HCT116 (cell line): ENCODE measurements at regions not wholly inside any gene's neighbourhood (a gene's known extent, or its start where the extent isn't known, plus 50 kb on each side); places are given as distances from the start of the nearest gene placed in this dataset.

Source experiments
- ATAC-seq: fragments of 200-7000 bp; cut with Tn5 transposase; 2 replicates; pipeline ENCODE4 v1.9.1; 2020; ENCODE audit warnings: mild to moderate bottlenecking, moderate library complexity
- BruUV-seq: library from RNA; stranded (reverse); fragments of 400-500 nt; replicated peaks from 2 replicates; lab custom pipeline; 2021; lab: Mats Ljungman, UMichigan
- CTCF ChIA-PET: fragments of 300-600 bp; sonication (Branson Sonifier 250); formaldehyde crosslinking; loops from one replicate; lab custom pipeline; 2021; ENCODE audit warnings: antibody characterized with exemption; lab: Charles Lee
- POLR2A ChIA-PET: fragments of 300-600, 350-600 bp; sonication (Branson Sonifier 250); formaldehyde crosslinking; loops from one replicate; lab custom pipeline; 2021; ENCODE audit warnings: antibody characterized with exemption; lab: Charles Lee
- RAD21 ChIA-PET, 2 experiments: fragments of 300-600 bp; sonication (Branson Sonifier 250); formaldehyde crosslinking; loops; one replicate each; lab custom pipeline; 2023; ENCODE audit warnings: low total read pairs in 2 of 2; ENCODE audit not compliant: uncharacterized antibody in 2 of 2, unreplicated experiment in 2 of 2, low non-redundant PET in 1 of 2; lab: Charles Lee
- DNase-seq: peaks from one replicate; pipeline ENCODE4 v3.0.0-alpha.2; 2010; ENCODE audit warnings: low read depth, low spot score
- H2AFZ ChIP-seq: fragments of 200-600 bp; shearing (Covaris generic), sonication (generic); 2 replicates; pipeline ENCODE4 v1.6.1; 2017; ENCODE audit warnings: low read depth, mixed run types, mixed read lengths, antibody characterized with exemption, low read length; ENCODE audit not compliant: poor library complexity, severe bottlenecking
- H3K27ac ChIP-seq: 2 replicates; pipeline ENCODE4 v1.5.1; 2012; ENCODE audit warnings: low read depth, low read length
- H3K27me3 ChIP-seq: fragments of 200-600 bp; sonication (generic); 2 replicates; pipeline ENCODE4 v1.6.1; 2016; ENCODE audit warnings: mixed run types, low read length, mixed read lengths; ENCODE audit not compliant: insufficient read depth
- H3K36me3 ChIP-seq, 2 experiments: fragments of 200-500 bp in 1 of 2; fragments of 200-600 bp in 1 of 2; sonication (Bioruptor generic) in 1 of 2; sonication (generic) in 1 of 2; 2 replicates each; pipeline versions ENCODE4 v1.5.1 to v1.6.1; 2014 to 2016; ENCODE audit warnings: low read length in 2 of 2, inconsistent platforms in 1 of 2, mixed read lengths in 1 of 2, mixed run types in 1 of 2; ENCODE audit not compliant: insufficient read depth in 2 of 2, control insufficient read depth in 1 of 2
- H3K4me1 ChIP-seq, 2 experiments: fragments of 200-600 bp in 1 of 2; sonication (generic) in 1 of 2; 2 replicates each; pipeline versions ENCODE4 v1.5.1 to v1.6.1; 2012 to 2017; ENCODE audit warnings: low read length in 2 of 2, inconsistent platforms in 1 of 2, mild to moderate bottlenecking in 1 of 2, mixed read lengths in 1 of 2, mixed run types in 1 of 2, moderate library complexity in 1 of 2; ENCODE audit not compliant: insufficient read depth in 2 of 2, control insufficient read depth in 1 of 2
- H3K4me2 ChIP-seq: fragments of 200-600 bp; sonication (generic); 2 replicates; pipeline ENCODE4 v1.6.1; 2017; ENCODE audit warnings: mixed run types, low read length, mixed read lengths
- H3K4me3 ChIP-seq, 2 experiments: fragments of 200-600 bp in 1 of 2; sonication (generic) in 1 of 2; replicated peaks in 1 of 2; 2 replicates each; pipeline ENCODE4 v1.5.1; 2011 to 2016; ENCODE audit warnings: low read length in 2 of 2, control low read depth in 1 of 2, low read depth in 1 of 2, mild to moderate bottlenecking in 1 of 2, mixed read lengths in 1 of 2, mixed run types in 1 of 2
- H3K79me2 ChIP-seq: fragments of 200-600 bp; sonication (generic); 2 replicates; pipeline ENCODE4 v1.6.1; 2017; ENCODE audit warnings: mild to moderate bottlenecking, mixed run types, low read length, moderate library complexity, mixed read lengths; ENCODE audit not compliant: insufficient read depth
- H3K9ac ChIP-seq: fragments of 200-600 bp; sonication (generic); 2 replicates; pipeline ENCODE4 v1.6.1; 2016; ENCODE audit warnings: low read length, mixed read lengths
- H3K9me2 ChIP-seq: fragments of 200-600 bp; sonication (generic), shearing (Covaris generic); 2 replicates; pipeline ENCODE4 v1.6.1; 2017; ENCODE audit warnings: mixed run types, mild to moderate bottlenecking, moderate library complexity; ENCODE audit not compliant: insufficient read depth
- H3K9me3 ChIP-seq, 2 experiments: fragments of 200-500 bp in 1 of 2; fragments of 200-600 bp in 1 of 2; sonication (Bioruptor generic) in 1 of 2; sonication (generic) in 1 of 2; 2 replicates each; pipeline ENCODE4 v1.6.1; 2014 to 2017; ENCODE audit warnings: low read length in 2 of 2, mixed read lengths in 2 of 2, inconsistent platforms in 1 of 2, low read depth in 1 of 2, mild to moderate bottlenecking in 1 of 2, mixed run types in 1 of 2, moderate library complexity in 1 of 2; ENCODE audit not compliant: control insufficient read depth in 1 of 2, insufficient read depth in 1 of 2
- H4K20me1 ChIP-seq: fragments of 200-600 bp; sonication (generic), shearing (Covaris generic); 2 replicates; pipeline ENCODE4 v1.6.1; 2017; ENCODE audit warnings: mixed run types, mild to moderate bottlenecking, moderate library complexity; ENCODE audit not compliant: insufficient read depth
- CBX3 ChIP-seq: IDR thresholded peaks from 2 replicates; pipeline ENCODE4 v1.6.1; 2012; ENCODE audit warnings: low read depth
- CEBPB ChIP-seq: IDR thresholded peaks from 2 replicates; pipeline ENCODE4 v1.6.1; 2012; ENCODE audit warnings: low read depth
- EGR1 ChIP-seq: IDR thresholded peaks from 2 replicates; pipeline ENCODE4 v1.6.1; 2012; ENCODE audit warnings: low read depth
- EZH2phosphoT487 ChIP-seq: fragments of 200-600 bp; IDR thresholded peaks from 2 replicates; pipeline ENCODE4 v1.6.1; 2018; ENCODE audit warnings: antibody characterized with exemption, borderline replicate concordance
- FOSL1 ChIP-seq: IDR thresholded peaks from 2 replicates; pipeline ENCODE4 v1.6.1; 2012; ENCODE audit warnings: low read depth
- JUND ChIP-seq: IDR thresholded peaks from 2 replicates; pipeline ENCODE4 v1.6.1; 2012
- POLR2A ChIP-seq: IDR thresholded peaks from 2 replicates; pipeline ENCODE4 v1.7.0; 2011; ENCODE audit warnings: borderline replicate concordance; ENCODE audit not compliant: insufficient read depth, insufficient read length; ENCODE audit errors: extremely low read depth
- POLR2AphosphoS5 ChIP-seq: IDR thresholded peaks from 2 replicates; pipeline ENCODE4 v1.6.1; 2011; ENCODE audit warnings: mild to moderate bottlenecking, low read depth, low read length, moderate library complexity
- RAD21 ChIP-seq: IDR thresholded peaks from 2 replicates; pipeline ENCODE4 v1.6.1; 2012; ENCODE audit warnings: low read depth, mild to moderate bottlenecking
- SIN3A ChIP-seq: IDR thresholded peaks from 2 replicates; pipeline ENCODE4 v1.6.1; 2012; ENCODE audit warnings: low read depth
- SP1 ChIP-seq: IDR thresholded peaks from 2 replicates; pipeline ENCODE4 v1.6.1; 2012; ENCODE audit warnings: low read depth
- SRF ChIP-seq: IDR thresholded peaks from 2 replicates; pipeline ENCODE4 v1.6.1; 2012; ENCODE audit warnings: low read depth
- YY1 ChIP-seq: IDR thresholded peaks from 2 replicates; pipeline ENCODE4 v1.6.1; 2011; ENCODE audit warnings: low read length, low read depth, moderate library complexity, mild to moderate bottlenecking; ENCODE audit not compliant: insufficient replicate concordance; ENCODE audit errors: extremely low read depth
- ZFX ChIP-seq: fragments of 450-650 bp; IDR thresholded peaks from 2 replicates; pipeline ENCODE4 v1.6.1; 2017
- ZNF274 ChIP-seq: fragments of 200-500 bp; sonication (Bioruptor generic); IDR thresholded peaks from 2 replicates; pipeline ENCODE4 v1.6.1; 2014; ENCODE audit warnings: mild to moderate bottlenecking, low read depth, low read length, inconsistent platforms
- intact Hi-C: fragments of 100-400 bp; cut with micrococcal nuclease; formaldehyde crosslinking; loops from 2 replicates; pipeline ENCODE4 v1.10.0; 2022
- TF ChIP-seq, protein P1 (sequence below): IDR thresholded peaks from 2 replicates; pipeline ENCODE4 v1.6.1; 2012
- TF ChIP-seq, protein P2 (sequence below): IDR thresholded peaks from 2 replicates; pipeline ENCODE4 v1.6.1; 2012
- TF ChIP-seq, protein P3 (sequence below): IDR thresholded peaks from 2 replicates; pipeline ENCODE4 v1.6.1; 2011; ENCODE audit warnings: mild to moderate bottlenecking, low read length, moderate library complexity; ENCODE audit not compliant: insufficient replicate concordance; ENCODE audit errors: extremely low read depth
- TF ChIP-seq, protein P4 (sequence below): IDR thresholded peaks from 2 replicates; pipeline ENCODE4 v1.6.1; 2012; ENCODE audit warnings: low read depth
- TF ChIP-seq, protein P5 (sequence below), 3 experiments: fragments of 200-600 bp in 1 of 3; sonication (generic) in 1 of 3; IDR thresholded peaks in 2 of 3; conservative IDR thresholded peaks in 1 of 3; 2 replicates each; pipeline ENCODE4 v1.5.1; 2012 to 2017; ENCODE audit warnings: low read depth in 2 of 3, low read length in 2 of 3, antibody characterized with exemption in 1 of 3, borderline replicate concordance in 1 of 3, control low read depth in 1 of 3, mild to moderate bottlenecking in 1 of 3, mixed read lengths in 1 of 3, mixed run types in 1 of 3, moderate library complexity in 1 of 3; ENCODE audit not compliant: insufficient read depth in 1 of 3

DNA sequence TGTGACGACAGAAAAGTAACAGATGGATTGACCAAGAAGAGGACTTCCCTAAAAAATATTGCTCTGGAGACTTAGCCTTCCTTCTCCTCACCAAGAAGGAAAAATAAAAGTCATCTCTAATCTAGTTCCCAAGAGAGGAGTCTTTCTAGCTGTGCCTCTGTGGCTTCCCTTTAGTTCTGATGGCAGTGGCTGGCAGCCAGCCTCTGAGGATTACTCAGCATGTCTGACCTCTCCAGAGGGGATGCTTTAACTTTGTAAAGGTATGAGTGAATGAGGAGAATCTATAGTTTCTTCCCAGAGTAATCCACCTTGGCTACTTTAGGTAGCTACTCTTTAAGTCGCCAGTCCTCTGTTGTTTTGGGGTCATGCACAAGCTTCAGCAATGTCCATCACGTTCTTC, 163.9 kb upstream of the KIT start:
- H3K4me2 ChIP-seq: no peak overlapping the region
- no peak overlapping the region for H2AFZ ChIP-seq
- no peaks in the 10 kb centered on the region for H3K27me3 ChIP-seq
- no peaks in the 10 kb centered on the region for H3K9me3 ChIP-seq
- ChIA-PET POLR2A (no interaction called here), RAD21 (no interaction called here)
- ATAC-seq: no peak
- no peak overlapping the region for H3K27ac ChIP-seq
- peaks cover 0 to 6% of the 10 kb centered on the region in 2 experiments; a peak in 2 of 4 replicates for H3K4me1 ChIP-seq
- intact Hi-C loops: no loop called here
- TF ChIP-seq SIN3A (no peak), CEBPB (no peak), ZFX (no peak), JUND (no peak), SP1 (no peak), POLR2A (no peak), FOSL1 (no peak), CBX3 (no peak), SRF (no peak), EGR1 (no peak), ZNF274 (no peak), EZH2phosphoT487 (no peak), RAD21 (no peak), POLR2AphosphoS5 (no peak), YY1 (no peak)
- TF ChIP-seq, protein P1, sequence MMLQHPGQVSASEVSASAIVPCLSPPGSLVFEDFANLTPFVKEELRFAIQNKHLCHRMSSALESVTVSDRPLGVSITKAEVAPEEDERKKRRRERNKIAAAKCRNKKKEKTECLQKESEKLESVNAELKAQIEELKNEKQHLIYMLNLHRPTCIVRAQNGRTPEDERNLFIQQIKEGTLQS: no peak
- TF ChIP-seq, protein P2, sequence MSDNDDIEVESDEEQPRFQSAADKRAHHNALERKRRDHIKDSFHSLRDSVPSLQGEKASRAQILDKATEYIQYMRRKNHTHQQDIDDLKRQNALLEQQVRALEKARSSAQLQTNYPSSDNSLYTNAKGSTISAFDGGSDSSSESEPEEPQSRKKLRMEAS: no peak
- TF ChIP-seq, protein P3, sequence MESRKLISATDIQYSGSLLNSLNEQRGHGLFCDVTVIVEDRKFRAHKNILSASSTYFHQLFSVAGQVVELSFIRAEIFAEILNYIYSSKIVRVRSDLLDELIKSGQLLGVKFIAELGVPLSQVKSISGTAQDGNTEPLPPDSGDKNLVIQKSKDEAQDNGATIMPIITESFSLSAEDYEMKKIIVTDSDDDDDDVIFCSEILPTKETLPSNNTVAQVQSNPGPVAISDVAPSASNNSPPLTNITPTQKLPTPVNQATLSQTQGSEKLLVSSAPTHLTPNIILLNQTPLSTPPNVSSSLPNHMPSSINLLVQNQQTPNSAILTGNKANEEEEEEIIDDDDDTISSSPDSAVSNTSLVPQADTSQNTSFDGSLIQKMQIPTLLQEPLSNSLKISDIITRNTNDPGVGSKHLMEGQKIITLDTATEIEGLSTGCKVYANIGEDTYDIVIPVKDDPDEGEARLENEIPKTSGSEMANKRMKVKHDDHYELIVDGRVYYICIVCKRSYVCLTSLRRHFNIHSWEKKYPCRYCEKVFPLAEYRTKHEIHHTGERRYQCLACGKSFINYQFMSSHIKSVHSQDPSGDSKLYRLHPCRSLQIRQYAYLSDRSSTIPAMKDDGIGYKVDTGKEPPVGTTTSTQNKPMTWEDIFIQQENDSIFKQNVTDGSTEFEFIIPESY: no peak
- TF ChIP-seq, protein P4, sequence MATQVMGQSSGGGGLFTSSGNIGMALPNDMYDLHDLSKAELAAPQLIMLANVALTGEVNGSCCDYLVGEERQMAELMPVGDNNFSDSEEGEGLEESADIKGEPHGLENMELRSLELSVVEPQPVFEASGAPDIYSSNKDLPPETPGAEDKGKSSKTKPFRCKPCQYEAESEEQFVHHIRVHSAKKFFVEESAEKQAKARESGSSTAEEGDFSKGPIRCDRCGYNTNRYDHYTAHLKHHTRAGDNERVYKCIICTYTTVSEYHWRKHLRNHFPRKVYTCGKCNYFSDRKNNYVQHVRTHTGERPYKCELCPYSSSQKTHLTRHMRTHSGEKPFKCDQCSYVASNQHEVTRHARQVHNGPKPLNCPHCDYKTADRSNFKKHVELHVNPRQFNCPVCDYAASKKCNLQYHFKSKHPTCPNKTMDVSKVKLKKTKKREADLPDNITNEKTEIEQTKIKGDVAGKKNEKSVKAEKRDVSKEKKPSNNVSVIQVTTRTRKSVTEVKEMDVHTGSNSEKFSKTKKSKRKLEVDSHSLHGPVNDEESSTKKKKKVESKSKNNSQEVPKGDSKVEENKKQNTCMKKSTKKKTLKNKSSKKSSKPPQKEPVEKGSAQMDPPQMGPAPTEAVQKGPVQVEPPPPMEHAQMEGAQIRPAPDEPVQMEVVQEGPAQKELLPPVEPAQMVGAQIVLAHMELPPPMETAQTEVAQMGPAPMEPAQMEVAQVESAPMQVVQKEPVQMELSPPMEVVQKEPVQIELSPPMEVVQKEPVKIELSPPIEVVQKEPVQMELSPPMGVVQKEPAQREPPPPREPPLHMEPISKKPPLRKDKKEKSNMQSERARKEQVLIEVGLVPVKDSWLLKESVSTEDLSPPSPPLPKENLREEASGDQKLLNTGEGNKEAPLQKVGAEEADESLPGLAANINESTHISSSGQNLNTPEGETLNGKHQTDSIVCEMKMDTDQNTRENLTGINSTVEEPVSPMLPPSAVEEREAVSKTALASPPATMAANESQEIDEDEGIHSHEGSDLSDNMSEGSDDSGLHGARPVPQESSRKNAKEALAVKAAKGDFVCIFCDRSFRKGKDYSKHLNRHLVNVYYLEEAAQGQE: no peak
- TF ChIP-seq, protein P5, sequence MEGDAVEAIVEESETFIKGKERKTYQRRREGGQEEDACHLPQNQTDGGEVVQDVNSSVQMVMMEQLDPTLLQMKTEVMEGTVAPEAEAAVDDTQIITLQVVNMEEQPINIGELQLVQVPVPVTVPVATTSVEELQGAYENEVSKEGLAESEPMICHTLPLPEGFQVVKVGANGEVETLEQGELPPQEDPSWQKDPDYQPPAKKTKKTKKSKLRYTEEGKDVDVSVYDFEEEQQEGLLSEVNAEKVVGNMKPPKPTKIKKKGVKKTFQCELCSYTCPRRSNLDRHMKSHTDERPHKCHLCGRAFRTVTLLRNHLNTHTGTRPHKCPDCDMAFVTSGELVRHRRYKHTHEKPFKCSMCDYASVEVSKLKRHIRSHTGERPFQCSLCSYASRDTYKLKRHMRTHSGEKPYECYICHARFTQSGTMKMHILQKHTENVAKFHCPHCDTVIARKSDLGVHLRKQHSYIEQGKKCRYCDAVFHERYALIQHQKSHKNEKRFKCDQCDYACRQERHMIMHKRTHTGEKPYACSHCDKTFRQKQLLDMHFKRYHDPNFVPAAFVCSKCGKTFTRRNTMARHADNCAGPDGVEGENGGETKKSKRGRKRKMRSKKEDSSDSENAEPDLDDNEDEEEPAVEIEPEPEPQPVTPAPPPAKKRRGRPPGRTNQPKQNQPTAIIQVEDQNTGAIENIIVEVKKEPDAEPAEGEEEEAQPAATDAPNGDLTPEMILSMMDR (IDR thresholded peaks at IDR 0.05 in 2 of 3, conservative IDR thresholded peaks at IDR 0.05 in 1 of 3; ENCODE audit: borderline replicate concordance in 1 of 3, insufficient read depth in 1 of 3, low read depth in 2 of 3, low read length in 2 of 3): no peak
- TF ChIP-seq, all 23 proteins: peak for 0
- BruUV-seq: no TSS peak
- CTCF ChIA-PET: no interaction called here
- no peak for DNase-seq
- H4K20me1 ChIP-seq: no peaks in the 10 kb centered on the region
- H3K9ac ChIP-seq: no peak overlapping the region
- no peaks in the 10 kb centered on the region for H3K9me2 ChIP-seq
- no peaks in the 10 kb centered on the region for H3K79me2 ChIP-seq
- no peak overlapping the region for H3K4me3 ChIP-seq
- no peaks in the 10 kb centered on the region for H3K36me3 ChIP-seq
